GM12864 (cell line): ENCODE measurements at regions not wholly inside any gene's neighbourhood (a gene's known extent, or its start where the extent isn't known, plus 50 kb on each side); places are given as distances from the start of the nearest gene placed in this dataset.

ENCODE experiments used
- DNase-seq: peaks from one replicate; pipeline ENCODE4 v3.0.0-alpha.2; 2011; ENCODE audit warnings: low read depth
- H3K4me3 ChIP-seq: 2 replicates; pipeline ENCODE4 v1.5.1; 2011; ENCODE audit warnings: mild to moderate bottlenecking, low read depth, low read length, control low read depth
- CTCF ChIP-seq: IDR thresholded peaks from 2 replicates; pipeline ENCODE4 v1.5.1; 2011; ENCODE audit warnings: low read depth, mild to moderate bottlenecking, moderate library complexity, low read length, control low read depth, inconsistent platforms; ENCODE audit errors: missing control alignments

DNA sequence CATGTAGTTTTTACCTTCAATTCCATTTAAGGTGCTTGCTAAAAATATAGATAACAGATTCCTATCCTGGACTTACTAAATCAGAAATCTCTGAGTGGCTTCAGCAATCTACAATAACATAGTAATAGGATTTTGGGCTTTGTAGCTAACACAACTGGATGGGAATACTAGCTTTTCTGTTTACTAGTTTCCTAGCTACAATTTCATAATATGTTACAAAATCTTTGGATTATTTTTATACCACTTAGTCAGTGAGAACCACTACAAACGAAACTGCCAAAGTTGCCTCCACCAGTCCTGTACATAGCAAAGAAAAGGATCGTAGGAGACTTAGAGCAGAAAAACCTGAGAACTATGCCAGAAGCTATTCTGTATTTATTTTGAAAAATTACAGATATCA, 87.7 kb upstream of the ANO3 start:
- no peak overlapping the region for H3K4me3 ChIP-seq
- no peak for TF ChIP-seq CTCF
- DNase-seq: no peak

GRCh38 chr11:26245046-26245445, 86.9 kb upstream of the ANO3 start:
- no peak for TF ChIP-seq CTCF
- DNase-seq: no peak

DNA sequence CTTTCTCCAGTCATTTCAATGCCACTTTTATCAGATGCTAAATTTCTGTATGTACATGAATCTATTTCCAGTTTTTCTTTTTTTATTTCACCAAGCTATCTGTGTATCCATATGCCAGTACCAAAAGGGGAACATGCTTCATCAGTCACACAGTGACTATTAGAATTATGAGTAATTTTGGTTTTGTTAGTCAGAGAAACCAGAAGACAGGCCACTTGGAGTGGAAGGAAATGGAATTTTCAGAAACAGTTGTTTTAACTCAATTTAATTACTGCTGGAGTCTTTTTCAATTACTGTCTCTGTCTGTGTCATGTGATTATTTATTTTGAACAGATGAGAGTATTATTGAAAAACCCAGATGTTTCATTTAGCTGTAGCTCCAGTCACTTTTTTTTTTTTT, 84.6 kb upstream of the ANO3 start:
- TF ChIP-seq CTCF: no peak
- H3K4me3 ChIP-seq: no peak overlapping the region
- DNase-seq: no peak

More at GRCh38 chr11:26245046-26245445, 86.9 kb upstream of the ANO3 start:
- no peak overlapping the region for H3K4me3 ChIP-seq

DNA sequence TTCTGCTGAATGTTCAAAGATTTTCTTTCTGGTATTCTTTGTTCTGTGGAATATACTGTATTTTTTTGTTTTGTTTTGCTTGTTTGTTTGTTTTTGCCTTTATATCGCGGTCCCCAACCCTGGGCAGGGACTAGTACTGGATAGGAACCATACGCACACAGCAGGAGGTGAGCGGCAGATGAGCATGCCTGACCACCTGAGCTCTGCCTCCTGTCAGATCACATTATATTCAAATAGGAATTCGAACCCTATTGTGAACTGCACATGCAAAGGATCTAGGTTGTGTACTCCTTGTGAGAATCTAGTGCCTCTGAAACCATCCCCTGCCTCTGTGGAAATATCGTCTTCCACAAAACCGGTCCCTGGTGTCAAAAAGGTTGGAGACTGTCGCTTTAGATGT, 83.3 kb upstream of the ANO3 start:
- no peak overlapping the region for H3K4me3 ChIP-seq
- DNase-seq: no peak
- TF ChIP-seq CTCF: no peak

- DNase-seq: no peak
- H3K4me3 ChIP-seq: no peak overlapping the region
- TF ChIP-seq CTCF: no peak
These were observed 77.6 kb upstream of the ANO3 start for GRCh38 chr11:26254378-26254777.

DNA sequence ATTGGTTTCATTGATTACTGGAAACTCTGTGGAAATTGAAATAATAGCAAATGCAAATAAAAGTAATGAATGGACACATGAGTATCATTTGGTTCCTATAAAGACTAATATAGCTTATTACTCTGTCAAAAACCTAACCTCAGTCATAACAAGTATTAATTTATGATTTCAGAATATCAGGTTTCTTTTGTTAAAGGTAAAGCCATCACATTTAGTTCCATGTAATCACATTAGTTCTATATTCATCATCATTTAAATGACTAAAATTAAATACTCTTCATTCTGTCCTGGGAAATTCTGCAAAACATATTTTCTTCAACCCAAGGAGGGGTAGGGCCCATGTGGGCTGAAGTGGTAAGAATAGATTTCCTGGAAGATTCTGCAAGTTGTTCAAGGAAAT, 68.2 kb upstream of the ANO3 start:
- no peak for DNase-seq
- TF ChIP-seq CTCF: no peak

DNA sequence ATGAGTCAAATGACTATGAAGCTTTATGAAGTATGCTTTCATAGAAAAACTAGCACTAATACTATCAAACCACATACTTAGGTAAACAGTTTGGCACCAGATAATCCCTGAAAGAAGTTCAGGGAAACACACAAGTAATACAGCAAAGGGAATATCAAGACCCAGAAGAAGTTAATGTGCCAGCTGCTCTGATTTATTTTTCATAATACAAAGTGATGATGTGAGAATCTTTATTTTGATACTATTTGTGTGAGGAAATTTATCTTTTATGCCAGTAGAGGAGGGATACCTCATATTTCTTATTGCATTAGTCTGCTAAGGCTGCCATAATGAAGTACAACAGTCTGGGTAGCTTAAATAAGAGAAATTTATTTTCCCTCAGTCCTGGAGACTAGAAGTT, 67.7 kb upstream of the ANO3 start:
- H3K4me3 ChIP-seq: no peak overlapping the region
- no peak for DNase-seq
- TF ChIP-seq CTCF: no peak

More for the DNA sequence above, 68.2 kb upstream of the ANO3 start:
- H3K4me3 ChIP-seq: no peak overlapping the region
